ENCODE measurements at regions not wholly inside any gene's neighbourhood (a gene's known extent, or its start where the extent isn't known, plus 50 kb on each side); places are given as distances from the start of the nearest gene placed in this dataset.

DNA sequence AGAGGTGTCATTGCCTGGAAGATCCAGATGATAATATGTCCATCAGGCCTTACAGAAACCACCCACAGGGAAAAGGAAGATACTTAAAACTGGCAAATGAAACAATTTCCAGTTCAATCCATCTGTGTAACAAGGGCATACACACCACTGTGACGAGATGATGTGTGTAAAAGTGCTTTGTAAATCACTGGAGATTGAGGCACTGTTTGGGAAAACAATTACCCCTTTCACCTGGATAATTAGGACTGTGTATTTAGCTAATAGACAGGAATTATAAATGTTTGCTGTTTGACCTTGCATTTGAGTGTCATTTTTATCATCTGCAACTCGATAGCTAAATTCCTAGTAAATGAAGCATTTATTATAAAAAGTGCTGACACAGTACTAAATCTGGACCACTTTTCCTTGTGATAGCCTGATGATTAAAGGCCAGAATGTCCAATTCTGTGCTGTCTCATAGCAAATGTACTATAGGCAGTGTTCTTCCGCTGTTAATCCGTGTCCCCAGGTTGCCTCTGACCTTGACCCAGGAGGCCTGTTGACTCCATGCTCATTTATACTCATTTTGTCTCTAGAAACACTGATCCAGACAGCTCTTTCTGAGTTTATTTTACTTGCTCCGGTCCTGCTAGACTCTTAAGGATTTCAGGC is 105.8 kb downstream of the LACC1 start:
- DNase-seq: no peak

DNA sequence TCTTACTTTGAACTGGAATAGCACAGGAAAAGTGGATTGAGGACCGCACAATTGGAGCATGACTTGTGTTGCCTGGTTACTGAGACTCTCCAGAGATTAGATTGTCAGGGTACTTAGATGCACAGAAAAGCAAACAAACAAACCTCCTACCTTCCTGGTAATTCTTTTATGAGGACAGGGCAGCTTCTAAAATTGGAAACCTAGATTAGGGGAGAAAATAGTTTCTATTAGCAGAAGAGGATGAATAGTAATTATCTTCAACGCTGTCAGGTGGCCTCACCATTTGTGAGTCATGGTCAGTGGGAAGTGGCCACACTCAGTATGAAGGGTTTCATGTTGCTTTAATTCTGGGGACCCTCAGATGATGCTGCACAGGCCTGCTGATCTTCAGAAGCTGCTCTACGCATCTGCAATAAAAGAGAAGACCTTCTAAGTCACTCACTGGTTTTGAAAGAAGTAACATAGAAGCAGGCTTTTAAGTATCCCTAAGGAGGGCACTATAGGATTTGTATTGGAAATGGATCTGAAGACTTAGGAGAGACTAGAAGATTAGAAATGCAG is 106.8 kb downstream of the LACC1 start:
- DNase-seq: no peak

DNA sequence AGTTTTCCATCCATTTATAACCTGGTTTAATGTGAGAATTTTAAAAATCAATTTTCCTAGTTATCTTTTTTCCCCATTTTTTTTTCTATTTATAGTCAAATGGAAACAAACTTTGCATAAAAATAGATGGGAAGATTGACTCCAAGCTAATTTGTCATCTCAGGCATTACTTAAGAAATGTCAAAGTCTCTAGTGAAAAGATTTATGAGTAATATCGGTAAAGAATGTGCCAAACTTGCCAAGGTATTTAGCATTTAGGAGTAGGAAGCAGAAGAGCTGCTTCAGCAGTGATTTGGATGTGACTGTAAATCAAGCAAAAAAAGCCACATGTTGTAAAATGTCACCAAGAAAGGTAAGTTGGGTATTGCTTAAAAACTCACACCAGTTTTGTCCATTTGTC is 108.6 kb downstream of the LACC1 start:
- DNase-seq: peak; percentile 21

- DNase-seq: no peak
Measured at GRCh38 chr13:43990021-43990420, 110.3 kb downstream of the LACC1 start.

DNA sequence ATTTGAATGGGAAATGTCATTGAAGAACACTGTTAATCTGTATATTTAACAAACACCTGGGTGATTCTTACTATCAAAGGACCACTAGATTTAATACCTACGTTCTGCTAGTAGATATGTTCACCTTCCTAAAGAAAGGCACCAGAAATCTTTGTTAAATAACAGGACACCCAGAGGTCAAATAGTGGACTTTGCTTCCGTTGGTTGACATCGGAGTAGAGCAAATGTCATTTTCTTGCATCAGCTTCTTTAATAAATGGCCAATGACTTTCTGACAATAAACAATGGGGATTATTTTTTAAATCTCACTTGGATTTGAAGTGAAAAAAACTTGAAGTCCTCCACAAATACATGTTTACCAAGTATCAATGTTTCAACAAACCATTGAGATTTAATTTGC is 111.1 kb downstream of the LACC1 start:
- no peak for DNase-seq

- peak; percentile 17 for DNase-seq
Measured at GRCh38 chr13:43991773-43992201, 112.1 kb downstream of the LACC1 start.

- DNase-seq: no peak
Measured at GRCh38 chr13:43992211-43992610, 112.5 kb downstream of the LACC1 start.

DNA sequence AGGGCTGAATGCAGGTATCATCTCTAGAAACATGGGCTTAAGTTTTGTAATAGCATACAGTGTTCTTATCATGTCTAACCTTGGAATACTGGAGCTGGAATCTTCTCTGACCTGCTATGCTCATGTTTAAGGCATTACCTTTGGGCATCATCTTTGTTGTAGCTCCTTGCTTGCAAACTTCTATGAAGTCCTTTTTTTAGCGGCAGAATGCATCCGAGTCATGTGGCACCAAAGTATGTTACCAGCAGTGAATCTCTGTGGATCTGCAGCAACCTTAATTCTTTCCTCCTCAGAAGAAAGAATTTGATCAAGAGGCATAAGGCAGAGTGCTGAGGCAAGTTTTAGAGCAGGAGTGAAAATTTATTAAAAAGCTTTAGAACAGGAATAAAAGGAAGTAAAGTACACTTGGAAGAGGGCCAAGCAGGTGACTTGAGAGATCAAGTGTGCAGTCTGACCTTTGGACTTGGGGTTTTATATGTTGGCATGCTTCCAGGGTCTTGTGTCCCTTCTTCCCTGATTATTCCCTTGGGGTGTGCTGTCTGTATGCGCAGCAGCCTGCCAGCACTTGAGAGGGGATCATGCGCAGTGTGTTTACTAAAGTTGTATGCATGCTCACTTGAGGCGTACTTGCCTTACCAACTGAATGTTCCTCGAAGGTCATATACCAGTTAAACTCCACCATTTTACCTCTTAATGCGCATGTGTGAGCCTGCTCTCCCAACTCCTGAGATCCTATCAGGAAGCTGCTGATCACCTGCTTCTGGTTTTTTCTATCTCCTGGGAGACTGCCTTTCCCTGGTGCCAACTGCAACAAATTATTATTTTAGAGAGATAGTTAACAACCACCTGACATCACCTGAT is 115.5 kb downstream of the LACC1 start:
- DNase-seq: no peak

DNA sequence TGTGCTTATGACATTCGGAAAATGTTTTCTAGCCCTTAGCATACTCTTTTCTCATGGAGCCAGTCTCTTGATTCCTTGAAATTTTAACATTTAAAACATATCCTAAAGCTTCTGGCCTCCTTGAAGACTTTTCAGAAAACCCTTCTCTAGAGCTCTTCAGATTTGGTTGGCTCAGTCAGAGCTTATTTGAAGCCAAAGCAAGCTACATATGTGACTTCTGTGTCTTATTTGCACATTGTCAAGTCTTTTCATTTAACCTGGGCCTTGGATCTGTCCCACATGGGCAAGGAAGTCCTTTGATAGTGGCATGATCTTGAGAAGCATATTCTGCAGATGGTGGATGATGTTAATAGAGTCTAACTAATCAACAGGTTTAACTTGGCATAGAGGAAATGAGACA is 116.5 kb downstream of the LACC1 start:
- DNase-seq: no peak

GRCh38 chr13:44003481-44003880 is 123.8 kb downstream of the LACC1 start:
- DNase-seq: no peak

DNA sequence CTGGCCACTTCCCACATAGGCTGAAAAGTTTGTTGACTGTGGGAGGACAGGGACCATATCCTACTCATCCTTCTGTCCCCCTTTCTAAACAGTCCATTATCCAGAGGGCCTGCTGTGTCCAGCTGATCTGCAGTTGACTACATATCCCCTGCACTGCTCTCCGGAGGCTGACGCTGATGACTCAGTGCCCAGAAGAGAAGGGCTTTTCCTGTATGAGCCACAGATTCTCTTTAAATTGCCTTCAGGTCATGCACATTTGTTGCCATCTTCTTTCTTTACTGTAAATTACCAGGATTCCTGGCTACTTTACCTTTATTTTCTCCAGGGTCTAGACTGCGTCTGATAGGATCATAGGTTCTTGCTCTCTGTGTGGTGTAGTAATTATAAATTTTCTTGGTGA is 125.2 kb downstream of the LACC1 start:
- DNase-seq: peak; percentile 78

- no peak for DNase-seq
Measured at GRCh38 chr13:44007451-44007850, 127.7 kb downstream of the LACC1 start.

- DNase-seq: no peak
Measured at GRCh38 chr13:44011036-44011435, 131.3 kb downstream of the LACC1 start.

DNA sequence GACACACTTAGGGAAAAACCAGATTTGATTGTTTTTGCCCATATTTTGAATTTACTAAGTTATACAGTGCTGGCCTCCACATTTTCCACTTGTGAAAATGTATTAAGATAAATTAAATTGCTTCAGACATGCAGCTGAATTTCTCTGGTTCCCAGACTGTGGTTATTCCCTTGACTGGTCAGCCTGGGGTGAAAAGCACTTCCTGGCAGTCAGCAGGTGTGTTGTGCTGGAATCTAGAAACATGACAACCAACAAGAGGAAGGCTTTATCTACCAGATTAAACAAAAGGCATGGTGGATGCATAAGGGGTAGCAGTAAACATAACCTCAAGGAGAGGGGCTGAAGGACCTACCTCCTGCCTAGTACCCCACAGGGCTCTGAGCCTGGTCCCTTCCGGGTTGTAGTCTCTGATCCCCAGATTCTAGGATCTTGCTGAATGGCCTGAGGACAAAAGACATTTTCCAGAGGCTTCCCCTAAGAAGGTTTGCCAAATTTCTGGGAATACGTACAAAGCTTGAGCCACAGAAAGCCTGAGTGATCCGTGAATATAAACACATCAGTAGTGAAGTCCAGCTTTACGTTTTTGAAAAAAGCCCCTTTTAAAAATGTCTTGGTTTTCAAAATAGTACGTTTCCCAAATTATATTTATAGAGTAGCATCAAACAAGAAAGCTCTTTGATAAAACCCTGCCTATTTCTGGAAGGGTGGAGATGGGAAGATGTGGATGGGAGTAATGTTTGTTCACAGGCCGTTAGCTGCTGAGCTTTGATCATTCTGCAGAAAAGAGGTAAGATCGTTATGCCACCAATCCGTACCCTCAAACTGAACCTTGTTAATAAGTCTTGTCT is 133.4 kb downstream of the LACC1 start:
- peak; percentile 19 for DNase-seq

GRCh38 chr13:44013758-44014291 is 134.1 kb downstream of the LACC1 start:
- peak; percentile 34 for DNase-seq

- no peak for DNase-seq
Measured at GRCh38 chr13:44014501-44014900, 134.8 kb downstream of the LACC1 start.

DNA sequence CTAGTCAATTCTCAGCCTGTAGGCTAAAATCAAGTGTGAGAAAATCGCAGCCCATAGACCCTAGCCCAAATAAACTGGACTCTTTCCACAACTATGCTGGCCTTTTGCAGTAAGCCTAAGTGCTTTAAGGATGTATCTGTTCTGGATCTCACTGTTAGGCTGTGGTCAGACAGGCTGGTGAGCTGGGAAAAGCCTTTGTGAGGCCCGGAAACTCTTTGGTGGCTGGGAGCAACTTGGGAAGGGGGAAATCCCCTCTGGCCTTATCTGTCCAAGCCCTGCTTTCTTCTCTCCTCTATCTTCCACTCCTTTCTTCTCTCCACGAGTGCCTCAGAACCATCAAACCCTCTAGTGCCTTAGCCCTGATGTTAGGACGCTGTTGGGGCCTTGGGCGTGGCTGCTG is 135.4 kb downstream of the LACC1 start:
- no peak for DNase-seq

- DNase-seq: peak; percentile 72
Measured at GRCh38 chr13:44015811-44016210, 136.1 kb downstream of the LACC1 start.

- DNase-seq: no peak
Measured at GRCh38 chr13:44017756-44018309, 138.1 kb downstream of the LACC1 start.

DNA sequence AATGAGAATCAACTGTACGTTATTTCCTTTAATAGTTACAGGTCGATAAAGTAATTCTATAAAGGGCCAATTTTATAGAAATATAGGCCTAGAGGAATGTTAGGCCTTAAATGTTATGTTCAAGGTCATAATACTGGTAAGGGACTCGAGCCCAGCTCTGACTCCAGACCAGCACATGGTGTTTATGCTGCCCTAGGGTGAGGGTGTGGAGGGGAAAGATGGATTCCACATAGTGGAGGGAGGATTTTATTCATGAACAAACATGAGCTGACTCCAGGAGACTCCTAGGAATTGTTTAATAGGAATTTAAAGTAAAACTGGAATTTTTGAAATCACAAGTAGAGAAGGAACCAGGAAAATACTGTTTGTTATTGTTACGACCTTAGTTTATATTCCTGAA is 139.9 kb downstream of the LACC1 start:
- no peak for DNase-seq

DNA sequence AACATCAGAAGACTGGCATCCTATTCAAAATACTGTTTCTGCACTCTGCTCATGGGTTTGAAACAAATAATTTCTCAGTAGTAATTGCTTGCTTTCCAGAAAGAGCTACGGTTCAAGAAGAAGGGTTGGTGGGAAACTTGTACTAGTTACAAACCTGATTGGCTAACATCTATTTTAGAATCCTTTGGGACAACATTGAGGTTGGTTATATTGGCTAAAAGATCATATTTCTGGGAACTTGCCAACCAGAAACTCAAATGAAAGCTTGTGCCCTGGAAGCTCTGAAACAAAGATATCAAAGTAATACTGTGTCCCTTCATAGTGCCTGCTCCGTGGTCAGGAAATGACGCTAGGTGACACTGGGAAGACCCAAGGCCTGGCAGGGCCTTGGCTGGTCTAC is 141.7 kb downstream of the LACC1 start:
- no peak for DNase-seq

- DNase-seq: peak; percentile 83
Measured at GRCh38 chr13:44022196-44022595, 142.5 kb downstream of the LACC1 start.

Measured in NCI-H226 (cell line).